Neural progenitor cell (in vitro differentiated cells): ENCODE measurements at regions not wholly inside any gene's neighbourhood (a gene's known extent, or its start where the extent isn't known, plus 50 kb on each side); places are given as distances from the start of the nearest gene placed in this dataset.

ENCODE experiments used
- EZH2 ChIP-seq: fragments of 200-600 bp; sonication (generic); IDR thresholded peaks from 2 replicates; pipeline ENCODE4 v1.6.1; 2017; ENCODE audit warnings: antibody characterized with exemption, mild to moderate bottlenecking, moderate library complexity
- EZH2phosphoT487 ChIP-seq: fragments of 200-600 bp; sonication (generic); IDR thresholded peaks from 2 replicates; pipeline ENCODE4 v1.6.1; 2017; ENCODE audit warnings: antibody characterized with exemption
- TF ChIP-seq, protein P1 (sequence below): fragments of 200-600 bp; sonication (generic); IDR thresholded peaks from 2 replicates; pipeline ENCODE4 v1.5.1; 2017; ENCODE audit warnings: antibody characterized with exemption, mild to moderate bottlenecking

DNA sequence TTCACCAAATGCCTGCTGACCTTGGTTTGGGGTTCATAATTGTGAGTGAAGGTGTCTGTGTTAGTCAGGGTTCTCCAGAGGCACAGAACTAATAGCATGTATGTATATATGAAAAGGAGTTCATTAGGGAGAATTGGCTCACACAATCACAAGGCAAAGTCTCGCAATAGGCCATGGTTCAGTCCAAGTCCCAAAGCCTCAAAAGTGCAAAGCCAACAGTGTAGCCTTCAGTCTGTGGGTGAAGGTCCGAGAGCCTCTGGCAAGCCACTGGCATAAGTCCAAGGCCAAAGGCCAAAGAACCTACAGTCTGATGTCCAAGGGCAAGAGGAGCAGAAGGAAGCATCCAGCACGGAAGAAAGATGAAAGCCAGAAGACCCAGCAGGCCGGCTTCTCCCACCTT, 257.6 kb upstream of the SHH start:
- TF ChIP-seq EZH2phosphoT487 (no peak), EZH2 (no peak)
- TF ChIP-seq, protein P1, sequence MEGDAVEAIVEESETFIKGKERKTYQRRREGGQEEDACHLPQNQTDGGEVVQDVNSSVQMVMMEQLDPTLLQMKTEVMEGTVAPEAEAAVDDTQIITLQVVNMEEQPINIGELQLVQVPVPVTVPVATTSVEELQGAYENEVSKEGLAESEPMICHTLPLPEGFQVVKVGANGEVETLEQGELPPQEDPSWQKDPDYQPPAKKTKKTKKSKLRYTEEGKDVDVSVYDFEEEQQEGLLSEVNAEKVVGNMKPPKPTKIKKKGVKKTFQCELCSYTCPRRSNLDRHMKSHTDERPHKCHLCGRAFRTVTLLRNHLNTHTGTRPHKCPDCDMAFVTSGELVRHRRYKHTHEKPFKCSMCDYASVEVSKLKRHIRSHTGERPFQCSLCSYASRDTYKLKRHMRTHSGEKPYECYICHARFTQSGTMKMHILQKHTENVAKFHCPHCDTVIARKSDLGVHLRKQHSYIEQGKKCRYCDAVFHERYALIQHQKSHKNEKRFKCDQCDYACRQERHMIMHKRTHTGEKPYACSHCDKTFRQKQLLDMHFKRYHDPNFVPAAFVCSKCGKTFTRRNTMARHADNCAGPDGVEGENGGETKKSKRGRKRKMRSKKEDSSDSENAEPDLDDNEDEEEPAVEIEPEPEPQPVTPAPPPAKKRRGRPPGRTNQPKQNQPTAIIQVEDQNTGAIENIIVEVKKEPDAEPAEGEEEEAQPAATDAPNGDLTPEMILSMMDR: no peak
